K562 (cell line): ENCODE measurements at regions not wholly inside any gene's neighbourhood (a gene's known extent, or its start where the extent isn't known, plus 50 kb on each side); places are given as distances from the start of the nearest gene placed in this dataset.

Experiments used
- EP300 ChIP-seq: IDR thresholded peaks from 2 replicates; pipeline ENCODE4 v1.6.1; 2012; ENCODE audit warnings: low read length, improper control_type of control experiment
- EWSR1 ChIP-seq: fragments of 450-650 bp; IDR thresholded peaks from 2 replicates; pipeline ENCODE4 v1.6.1; 2018; ENCODE audit warnings: borderline replicate concordance, mild to moderate bottlenecking, low read depth, moderate library complexity; ENCODE audit not compliant: partially characterized antibody
- FOSL1 ChIP-seq: fragments of 200-800 bp; sonication (Bioruptor generic); conservative IDR thresholded peaks from 2 replicates; pipeline ENCODE4 v1.6.1; 2016; ENCODE audit warnings: missing genetic modification characterization, missing compliant biosample characterization
- KDM1A ChIP-seq, 2 experiments: fragments of 450-650 bp; IDR thresholded peaks; 2 replicates each; pipeline ENCODE4 v1.6.1; 2016; ENCODE audit warnings: mild to moderate bottlenecking in 2 of 2
- NRF1 ChIP-seq, 2 experiments: fragments of 450-650 bp; IDR thresholded peaks in 1 of 2; conservative IDR thresholded peaks in 1 of 2; 2 replicates each; pipeline ENCODE4 v1.6.1; 2014; ENCODE audit warnings: mild to moderate bottlenecking in 2 of 2
- ZNF24 ChIP-seq: fragments of 450-650 bp; IDR thresholded peaks from 2 replicates; pipeline ENCODE4 v1.6.1; 2016

DNA sequence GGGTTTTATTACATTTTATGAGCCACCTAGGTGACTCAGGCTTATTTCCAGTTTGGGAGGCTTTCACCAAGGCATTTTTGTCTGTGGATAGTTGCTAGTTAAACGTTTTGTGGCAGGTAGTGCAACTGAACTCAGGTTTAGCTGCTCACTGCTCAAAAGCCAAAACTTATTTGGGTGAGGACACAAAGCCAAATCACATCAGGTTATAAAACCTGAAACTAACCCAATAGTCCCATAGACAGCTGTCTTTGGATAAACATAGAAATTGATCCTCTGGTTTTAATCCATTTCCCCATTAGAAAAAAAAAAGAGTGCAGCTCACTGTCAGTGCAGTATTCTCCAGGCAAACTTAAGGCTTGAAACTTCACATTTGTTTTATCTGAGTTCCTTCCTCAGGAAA is 362.6 kb upstream of the TFPI start:
- TF ChIP-seq EWSR1 (no peak), FOSL1 (no peak), KDM1A (IDR thresholded peaks at IDR 0.05) (no peak), NRF1 (conservative IDR thresholded peaks at IDR 0.05 in 1 of 2, IDR thresholded peaks at IDR 0.05 in 1 of 2) (no peak), EP300 (no peak), ZNF24 (no peak)
